Muscle layer of colon (tissue), 2 donors: ENCODE measurements at regions not wholly inside any gene's neighbourhood (a gene's known extent, or its start where the extent isn't known, plus 50 kb on each side); places are given as distances from the start of the nearest gene placed in this dataset.

Experiments
- H3K27ac ChIP-seq: one replicate; pipeline ENCODE4 v1.7.0; 2013; ENCODE audit warnings: low read depth, mild to moderate bottlenecking, low read length, moderate library complexity
- H3K27me3 ChIP-seq, 2 donors: one replicate each; pipeline ENCODE4 v1.7.0; 2013; ENCODE audit warnings: low read length in 2 of 2, mild to moderate bottlenecking in 2 of 2; ENCODE audit not compliant: insufficient read depth in 2 of 2, control insufficient read depth in 1 of 2
- H3K36me3 ChIP-seq: one replicate; pipeline ENCODE4 v1.7.0; 2013; ENCODE audit warnings: mild to moderate bottlenecking, low read length; ENCODE audit not compliant: insufficient read depth
- H3K4me1 ChIP-seq: one replicate; pipeline ENCODE4 v1.7.0; 2013; ENCODE audit warnings: mild to moderate bottlenecking, low read length; ENCODE audit not compliant: insufficient read depth
- H3K4me3 ChIP-seq, 2 donors: one replicate each; pipeline ENCODE4 v1.7.0; 2013; ENCODE audit warnings: low read length in 2 of 2, low read depth in 1 of 2, mild to moderate bottlenecking in 1 of 2, moderate library complexity in 1 of 2
- H3K9ac ChIP-seq: one replicate; pipeline ENCODE4 v1.7.0; 2013; ENCODE audit warnings: low read length
- H3K9me3 ChIP-seq: one replicate; pipeline ENCODE4 v1.7.0; 2013; ENCODE audit warnings: mild to moderate bottlenecking, low read length
- donor health status: abdominal sarcoma.
- donor health status: Adenocarcinoma of cecum.

DNA sequence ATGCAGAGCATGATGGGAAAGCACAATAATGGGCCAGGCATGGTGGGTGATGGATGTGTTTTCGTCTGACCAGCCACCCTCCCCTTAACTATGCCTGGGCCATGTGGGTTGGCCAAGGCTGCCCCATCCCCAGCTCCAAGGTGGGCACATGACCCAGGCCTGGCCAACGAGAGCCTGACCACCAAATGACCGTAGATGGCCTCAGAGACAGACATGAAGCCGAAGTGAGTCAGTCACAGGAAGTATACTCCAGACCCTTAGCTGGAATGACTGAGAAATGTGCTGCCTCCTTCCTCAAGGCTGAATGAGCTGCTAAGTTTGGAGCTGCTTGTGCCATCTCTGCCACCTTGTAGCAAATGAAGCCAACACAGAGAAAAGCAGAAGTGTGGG, 233.6 kb downstream of the BCL11B start:
- peaks cover 17% of the 10 kb centered on the region for H3K4me1 ChIP-seq
- H3K9ac ChIP-seq: no peak overlapping the region
- H3K36me3 ChIP-seq: no peaks in the 10 kb centered on the region
- H3K27ac ChIP-seq: no peak overlapping the region
- H3K4me3 ChIP-seq: no peak overlapping the region
- no peaks in the 10 kb centered on the region for H3K27me3 ChIP-seq
- H3K9me3 ChIP-seq: no peaks in the 10 kb centered on the region

DNA sequence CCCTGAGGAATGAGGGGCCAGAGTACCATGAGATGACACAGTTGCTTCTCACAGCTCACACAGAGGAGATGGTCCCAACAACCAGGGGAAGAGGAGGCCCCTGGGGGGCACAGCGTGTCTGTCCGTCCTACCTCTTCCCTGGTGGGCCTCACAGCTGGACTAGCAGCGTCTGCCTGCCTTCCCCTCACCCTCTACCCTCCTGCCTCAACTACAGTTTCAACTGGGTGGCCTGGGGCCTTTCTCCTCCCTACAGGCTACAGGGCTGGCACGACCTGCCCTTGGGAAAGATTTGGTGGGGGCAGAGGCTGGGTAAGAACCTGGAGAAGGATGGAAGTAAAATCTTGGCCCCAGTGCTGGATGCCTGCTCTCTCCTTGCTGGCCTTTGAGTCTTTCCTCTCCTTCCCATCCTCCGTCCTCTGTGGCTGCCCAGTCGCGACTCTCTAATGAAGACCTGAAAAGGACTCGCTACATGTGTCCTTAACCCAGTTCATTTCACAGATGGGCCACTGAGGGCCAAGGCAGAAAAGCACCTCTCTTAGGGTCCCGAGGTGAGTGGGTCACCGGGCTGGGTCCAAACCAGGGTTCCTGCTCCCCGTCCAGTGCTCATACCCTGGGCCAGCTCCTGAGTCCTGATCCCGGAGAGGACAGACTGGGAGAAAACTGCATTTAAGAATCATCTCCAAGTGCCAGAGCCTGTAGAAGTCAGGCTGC, 232.5 kb downstream of the BCL11B start:
- Histone ChIP-seq H3K4me3 (no peak overlapping the region), H3K36me3 (no peaks in the 10 kb centered on the region), H3K27me3 (no peaks in the 10 kb centered on the region), H3K9ac (no peak overlapping the region), H3K9me3 (no peaks in the 10 kb centered on the region), H3K27ac (no peak overlapping the region), H3K4me1 (peaks cover 17% of the 10 kb centered on the region)

DNA sequence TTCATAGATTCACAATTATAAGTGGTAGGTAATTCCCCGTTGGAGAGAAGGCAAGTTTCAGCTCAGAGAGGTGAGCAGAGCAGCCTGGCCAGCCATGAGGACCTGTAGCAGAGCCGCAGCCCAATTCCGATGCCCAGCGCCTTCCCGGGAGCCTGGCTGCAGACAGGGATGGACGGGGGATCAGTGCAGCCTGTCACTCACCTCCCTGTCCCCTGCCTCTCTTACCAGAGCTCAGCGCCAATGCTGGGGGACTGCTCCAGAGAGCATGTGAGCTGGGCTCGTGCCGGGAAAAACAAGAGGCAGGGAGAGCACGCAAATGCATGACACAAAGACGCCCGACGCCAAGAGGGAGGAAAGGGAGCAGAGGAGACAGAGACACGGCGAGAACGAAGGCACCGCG, 231.9 kb downstream of the BCL11B start:
- no peaks in the 10 kb centered on the region for H3K36me3 ChIP-seq

DNA sequence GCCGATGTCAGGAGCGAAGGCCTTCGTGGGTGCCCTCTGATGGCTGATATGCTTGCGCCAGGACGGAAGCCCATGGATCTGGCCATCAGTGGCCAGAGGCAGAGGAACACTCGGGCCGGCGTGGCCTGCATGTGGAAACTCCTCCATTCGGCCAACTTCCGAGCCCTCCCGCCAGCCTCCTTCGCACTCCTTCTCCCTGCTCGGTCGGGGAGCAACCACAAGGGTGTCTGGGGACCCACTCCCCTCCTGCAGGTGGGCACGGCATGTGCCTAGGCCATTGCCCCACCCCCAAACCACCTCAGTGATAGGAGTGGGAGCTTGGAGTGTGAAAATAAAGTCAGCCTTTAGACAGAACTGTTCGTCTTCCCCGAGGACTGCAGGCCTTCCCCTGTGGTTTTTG, 231.3 kb downstream of the BCL11B start:
- Histone ChIP-seq H3K4me3 (no peak overlapping the region), H3K36me3 (no peaks in the 10 kb centered on the region), H3K27ac (no peak overlapping the region), H3K9ac (no peak overlapping the region), H3K9me3 (peaks cover 6% of the 10 kb centered on the region), H3K27me3 (no peaks in the 10 kb centered on the region), H3K4me1 (peaks cover 10% of the 10 kb centered on the region)

More for the DNA sequence above, 231.9 kb downstream of the BCL11B start:
- Histone ChIP-seq H3K27ac (no peak overlapping the region), H3K4me1 (peaks cover 16% of the 10 kb centered on the region), H3K4me3 (no peak overlapping the region), H3K27me3 (no peaks in the 10 kb centered on the region), H3K9ac (no peak overlapping the region), H3K9me3 (peaks cover 2% of the 10 kb centered on the region)

DNA sequence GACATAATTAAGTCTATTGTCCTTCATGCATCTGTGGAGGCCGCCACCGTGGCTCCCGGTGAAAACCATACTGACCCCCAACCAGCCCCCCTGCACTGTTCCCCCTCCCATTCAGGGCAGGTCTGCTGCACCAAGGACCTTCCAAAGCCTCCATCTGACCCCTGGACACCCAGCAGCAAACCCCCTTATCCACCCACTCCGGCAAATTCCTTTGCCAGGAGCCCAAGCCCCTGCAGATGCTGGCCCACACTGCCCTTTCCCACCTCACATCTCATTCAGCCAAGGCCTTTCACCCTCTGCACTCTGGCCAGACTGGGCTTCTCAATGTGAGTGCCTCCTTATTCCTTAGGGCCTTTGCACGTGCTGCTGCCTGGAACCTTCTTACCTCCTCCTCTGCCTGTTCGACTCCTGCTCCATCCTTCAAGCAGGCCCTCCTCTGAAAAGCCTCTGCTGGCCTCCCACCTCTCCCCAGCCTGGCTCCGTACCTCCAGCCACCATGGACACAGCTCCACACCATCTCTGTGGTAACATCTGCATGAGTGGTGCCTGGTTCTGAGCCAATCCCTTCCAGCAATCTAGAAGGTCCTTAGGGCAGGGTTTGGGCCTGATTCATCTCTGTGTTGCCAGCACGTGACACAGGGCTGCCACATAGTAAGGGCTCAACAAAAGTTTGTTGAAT, 230.7 kb downstream of the BCL11B start:
- H3K4me1 ChIP-seq: peaks cover 5% of the 10 kb centered on the region
- H3K27ac ChIP-seq: no peak overlapping the region
- H3K27me3 ChIP-seq: no peaks in the 10 kb centered on the region
- peaks cover 6% of the 10 kb centered on the region for H3K9me3 ChIP-seq
- no peak overlapping the region for H3K4me3 ChIP-seq
- H3K36me3 ChIP-seq: no peaks in the 10 kb centered on the region
- no peak overlapping the region for H3K9ac ChIP-seq

DNA sequence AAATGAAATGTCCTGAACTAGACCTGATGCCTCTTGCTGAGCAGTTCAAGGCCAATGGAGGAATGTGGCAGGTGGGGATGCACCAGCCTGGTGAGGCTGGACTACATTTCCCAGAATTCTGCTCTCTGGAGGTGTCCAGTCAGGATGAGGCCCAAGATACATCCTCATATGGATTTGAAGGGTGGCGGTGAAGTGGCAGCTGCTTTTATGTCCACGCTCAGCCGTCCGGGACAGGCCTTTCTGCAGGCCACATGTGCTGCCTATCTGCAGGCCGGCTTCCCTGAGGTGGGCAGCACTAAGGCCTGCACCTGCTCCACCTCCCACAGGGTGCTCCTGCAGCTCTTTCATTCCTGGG, 230.2 kb downstream of the BCL11B start:
- Histone ChIP-seq H3K9me3 (peaks cover 6% of the 10 kb centered on the region), H3K9ac (no peak overlapping the region), H3K27ac (no peak overlapping the region), H3K27me3 (no peaks in the 10 kb centered on the region), H3K36me3 (no peaks in the 10 kb centered on the region), H3K4me3 (no peak overlapping the region), H3K4me1 (peaks cover under 1% of the 10 kb centered on the region)

DNA sequence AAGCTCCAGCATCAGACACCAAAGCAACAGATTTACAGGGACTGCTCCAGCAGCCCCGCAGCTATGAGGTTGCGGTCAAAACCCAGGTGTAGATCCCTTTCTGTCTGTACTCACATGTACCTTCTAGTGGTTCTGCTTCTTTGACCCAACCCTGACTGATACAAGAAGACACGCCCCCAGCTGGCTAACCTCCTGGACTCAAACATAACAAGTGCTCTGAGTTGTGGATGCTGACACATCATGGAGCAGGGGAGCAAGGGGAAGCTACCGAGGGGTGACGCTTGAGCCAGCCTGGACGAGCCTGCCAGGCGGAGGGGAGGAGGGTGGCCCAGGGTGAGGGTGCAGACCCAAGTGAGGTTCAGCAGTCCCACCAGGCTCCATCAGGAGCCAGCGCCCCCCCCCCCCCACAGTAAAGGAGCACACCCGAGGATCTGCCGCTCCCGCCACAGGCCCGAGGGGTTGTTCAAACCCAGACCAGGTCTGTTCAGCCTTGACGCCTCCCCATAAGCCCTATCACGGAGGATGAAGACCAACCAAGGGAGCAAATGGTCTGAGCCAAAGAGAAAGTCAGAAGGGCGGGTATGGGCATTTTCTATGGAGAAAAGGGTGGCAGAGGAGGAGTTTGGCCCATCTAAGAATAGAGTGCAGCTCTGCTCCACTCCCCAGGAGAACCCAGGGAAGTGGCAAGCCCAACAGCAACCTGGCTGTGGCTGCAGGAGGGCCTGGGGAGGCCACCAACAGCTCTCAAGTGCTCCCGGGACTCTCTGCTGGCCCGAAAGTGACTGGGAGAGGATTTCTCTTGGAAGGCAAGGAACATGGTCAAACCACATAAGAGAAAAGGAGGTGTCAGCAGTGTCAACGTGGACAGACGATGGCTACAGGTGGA, 229.4 kb downstream of the BCL11B start:
- Histone ChIP-seq H3K9me3 (peaks cover 6% of the 10 kb centered on the region), H3K4me1 (peaks cover 4% of the 10 kb centered on the region), H3K9ac (no peak overlapping the region), H3K4me3 (no peak overlapping the region), H3K27ac (no peak overlapping the region), H3K36me3 (no peaks in the 10 kb centered on the region), H3K27me3 (no peaks in the 10 kb centered on the region)

DNA sequence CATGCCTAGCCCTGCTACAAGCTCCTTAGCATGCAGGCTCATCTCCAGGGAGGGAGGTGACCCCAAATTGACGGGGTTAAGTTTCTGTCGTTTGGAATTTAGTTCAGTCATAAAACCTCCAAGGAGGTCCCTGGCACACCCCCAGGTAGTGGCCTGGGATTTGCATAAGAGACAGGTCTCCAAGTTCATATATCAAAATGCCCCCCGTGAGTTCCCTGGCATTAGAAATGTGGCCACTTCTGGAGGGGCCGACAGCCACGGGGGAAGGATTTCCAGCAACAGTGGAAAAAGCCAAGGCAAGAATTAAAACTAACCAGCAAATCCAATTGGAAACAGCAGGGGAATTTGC, 228.8 kb downstream of the BCL11B start:
- Histone ChIP-seq H3K4me1 (peaks cover 4% of the 10 kb centered on the region), H3K9me3 (peaks cover 6% of the 10 kb centered on the region), H3K27ac (no peak overlapping the region), H3K27me3 (no peaks in the 10 kb centered on the region), H3K36me3 (no peaks in the 10 kb centered on the region), H3K9ac (no peak overlapping the region), H3K4me3 (no peak overlapping the region)

DNA sequence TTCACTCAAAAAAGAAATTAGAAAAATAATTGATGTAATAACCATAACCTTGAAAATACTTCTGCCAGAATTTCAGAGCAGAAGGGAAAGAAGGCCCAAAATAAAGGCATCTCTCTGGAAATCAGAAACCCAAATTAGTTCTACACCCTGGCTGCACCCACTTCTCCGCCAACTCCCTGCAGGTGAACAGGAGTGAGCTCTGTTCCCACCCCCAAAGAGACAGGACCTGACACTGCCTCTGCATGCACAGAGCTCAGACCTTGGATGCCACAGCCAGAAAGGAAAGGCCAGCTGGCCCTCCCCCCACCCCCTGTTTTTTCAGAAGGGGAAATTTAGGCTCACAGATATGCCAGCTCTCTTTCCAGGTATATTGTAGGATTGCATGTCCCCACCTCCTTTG, 228.2 kb downstream of the BCL11B start:
- no peak overlapping the region for H3K4me3 ChIP-seq
- H3K9ac ChIP-seq: no peak overlapping the region
- no peaks in the 10 kb centered on the region for H3K27me3 ChIP-seq
- H3K9me3 ChIP-seq: peaks cover 6% of the 10 kb centered on the region
- no peaks in the 10 kb centered on the region for H3K36me3 ChIP-seq
- peaks cover 4% of the 10 kb centered on the region for H3K4me1 ChIP-seq
- no peak overlapping the region for H3K27ac ChIP-seq

DNA sequence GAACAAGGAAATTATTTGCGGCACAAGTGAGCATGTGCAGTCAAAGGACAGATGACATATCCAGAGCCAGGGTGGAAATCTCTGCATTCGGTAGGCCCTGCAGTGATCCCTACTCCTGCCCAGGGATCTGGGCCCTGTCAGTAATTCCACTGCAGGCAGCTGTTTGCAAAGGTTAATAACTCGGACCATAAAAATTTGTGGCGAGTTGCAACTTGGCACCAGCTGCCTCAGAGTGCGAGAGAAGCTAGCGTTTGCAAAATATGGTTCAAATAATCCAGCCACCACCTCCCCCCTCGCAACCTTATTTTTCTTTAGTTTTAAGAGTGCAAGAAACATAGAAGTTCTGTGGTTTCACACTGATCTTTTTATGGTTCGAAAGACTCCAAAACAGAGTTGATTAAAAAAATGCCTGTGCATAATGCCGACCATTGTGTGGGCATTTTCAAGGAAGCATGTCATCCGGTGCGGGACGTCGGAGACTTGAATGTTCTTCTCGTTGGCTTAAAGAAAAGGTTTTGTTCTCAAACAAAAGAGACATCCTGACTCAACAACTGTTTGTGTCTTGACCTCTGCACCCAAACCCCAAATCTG, 224.5 kb downstream of the BCL11B start:
- H3K27me3 ChIP-seq: no peaks in the 10 kb centered on the region
- no peaks in the 10 kb centered on the region for H3K36me3 ChIP-seq
- H3K27ac ChIP-seq: no peak overlapping the region
- H3K9ac ChIP-seq: no peak overlapping the region
- no peak overlapping the region for H3K4me3 ChIP-seq
- H3K4me1 ChIP-seq: peaks cover 4% of the 10 kb centered on the region
- H3K9me3 ChIP-seq: peaks cover 6% of the 10 kb centered on the region

DNA sequence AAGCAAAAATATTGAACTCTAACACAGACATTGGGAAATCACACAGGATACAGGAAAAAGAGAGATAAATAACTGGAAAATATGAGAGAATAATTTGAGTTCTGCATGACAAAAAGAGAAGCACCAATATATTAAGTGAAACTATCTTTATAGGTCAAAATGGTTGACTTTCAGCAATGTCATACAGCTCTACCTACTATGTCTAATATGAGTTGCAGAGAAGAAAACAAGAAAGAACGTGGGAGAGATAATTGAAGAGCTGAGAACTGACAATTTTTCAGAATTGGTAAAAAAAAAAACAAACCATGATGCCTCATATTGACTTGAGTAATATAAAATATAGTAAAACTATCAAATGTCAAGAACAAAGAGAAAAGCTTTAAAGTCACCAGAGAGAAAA, 221.7 kb downstream of the BCL11B start:
- Histone ChIP-seq H3K27ac (no peak overlapping the region), H3K4me1 (peaks cover 4% of the 10 kb centered on the region), H3K9me3 (peaks cover under 1% of the 10 kb centered on the region), H3K36me3 (no peaks in the 10 kb centered on the region), H3K4me3 (no peak overlapping the region), H3K9ac (no peak overlapping the region), H3K27me3 (no peaks in the 10 kb centered on the region)
